WI38 (cell line): ENCODE measurements at regions not wholly inside any gene's neighbourhood (a gene's known extent, or its start where the extent isn't known, plus 50 kb on each side); places are given as distances from the start of the nearest gene placed in this dataset.

Source experiments
- H3K4me3 ChIP-seq: 2 replicates; pipeline ENCODE4 v1.5.1; 2011; ENCODE audit warnings: low read depth, mild to moderate bottlenecking, control low read depth, low read length
- CTCF ChIP-seq: IDR thresholded peaks from 2 replicates; pipeline ENCODE4 v1.5.1; 2012; ENCODE audit warnings: low read depth, mild to moderate bottlenecking, control low read depth, low read length

- H3K4me3 ChIP-seq = no peak overlapping the region
- TF ChIP-seq CTCF = no peak
Measured at GRCh38 chr12:76627346-76628135, 68.0 kb upstream of the OSBPL8 start.

DNA sequence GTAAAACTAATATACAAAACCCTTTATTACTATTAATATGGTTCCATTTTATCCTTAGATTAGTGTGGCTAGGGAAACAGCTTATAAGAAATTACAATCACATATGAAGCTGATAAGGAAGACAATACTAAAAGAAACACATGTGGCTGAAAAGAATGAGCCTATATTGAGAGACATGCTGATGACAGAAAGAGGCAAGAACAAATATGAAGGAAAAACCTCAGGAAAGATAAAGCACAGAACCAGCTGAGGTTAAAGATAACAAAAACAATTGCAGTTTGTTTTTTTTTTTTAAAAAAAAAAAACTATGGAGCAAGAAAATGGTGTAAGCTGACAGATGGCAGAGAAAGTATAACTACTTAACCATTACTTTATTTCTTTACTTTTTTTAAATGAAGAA lies 69.2 kb upstream of the OSBPL8 start:
- no peak for TF ChIP-seq CTCF
- H3K4me3 ChIP-seq = no peak overlapping the region

DNA sequence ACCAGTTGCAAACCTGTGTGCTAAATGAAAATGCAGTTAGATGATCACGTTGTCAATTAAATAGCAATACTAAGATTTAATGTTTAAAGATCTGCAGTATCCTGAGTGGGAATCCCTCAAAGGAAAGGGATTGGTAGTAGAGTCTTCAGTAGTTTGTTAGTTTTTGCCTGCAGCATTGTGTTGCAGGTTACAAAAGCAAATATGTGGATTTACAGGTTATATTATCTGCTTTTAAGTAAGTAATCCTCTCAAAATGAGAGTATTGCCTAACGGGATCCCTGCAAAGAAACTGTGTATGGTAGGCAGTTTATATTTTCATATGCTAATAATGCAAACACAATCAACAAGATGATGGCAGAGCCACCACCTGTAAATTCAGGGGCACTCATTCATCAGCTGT lies 72.2 kb upstream of the OSBPL8 start:
- TF ChIP-seq CTCF = no peak
- no peak overlapping the region for H3K4me3 ChIP-seq

- H3K4me3 ChIP-seq = no peak overlapping the region
- no peak for TF ChIP-seq CTCF
Measured at GRCh38 chr12:76633415-76633814, 73.8 kb upstream of the OSBPL8 start.

DNA sequence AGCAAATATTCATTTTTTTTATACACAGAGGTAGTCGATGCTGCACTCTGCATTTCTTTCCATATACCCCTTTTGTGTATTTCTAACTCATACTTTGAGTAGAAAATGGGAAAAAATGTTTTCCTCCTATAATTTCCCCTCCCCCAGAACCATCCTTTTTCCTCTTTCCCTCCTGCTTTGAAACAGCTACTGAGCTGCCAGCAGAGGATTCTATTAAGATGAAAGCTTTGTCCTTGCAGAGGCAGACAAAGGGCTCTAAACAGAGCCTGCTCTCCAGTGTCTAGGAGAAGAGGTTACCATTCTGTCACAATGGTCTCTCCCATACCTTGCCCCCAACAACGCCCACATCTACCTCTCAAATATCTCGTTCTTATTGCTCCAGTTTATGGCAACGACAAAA lies 74.6 kb upstream of the OSBPL8 start:
- no peak for TF ChIP-seq CTCF

GRCh38 chr12:76636121-76636692 lies 76.6 kb upstream of the OSBPL8 start:
- TF ChIP-seq CTCF = no peak

More for the DNA sequence above, 74.6 kb upstream of the OSBPL8 start:
- no peak overlapping the region for H3K4me3 ChIP-seq

GRCh38 chr12:76637807-76638206 lies 78.2 kb upstream of the OSBPL8 start:
- no peak for TF ChIP-seq CTCF
- no peak overlapping the region for H3K4me3 ChIP-seq

More at GRCh38 chr12:76636121-76636692, 76.6 kb upstream of the OSBPL8 start:
- no peak overlapping the region for H3K4me3 ChIP-seq
